NCI-H69 (cell line): ENCODE measurements at regions not wholly inside any gene's neighbourhood (a gene's known extent, or its start where the extent isn't known, plus 50 kb on each side); places are given as distances from the start of the nearest gene placed in this dataset.
A peak's percentile ranks its signal among the peaks of the same experiment; 100 is the strongest.

Experiments
- DNase-seq: peaks from one replicate; lab custom pipeline; 2025; lab: John Stamatoyannopoulos, UW

GRCh38 chr16:82567175-82567574 lies 59.6 kb upstream of the CDH13 start:
- DNase-seq = no peak

GRCh38 chr16:82563401-82563800 lies 63.4 kb upstream of the CDH13 start:
- DNase-seq = no peak

GRCh38 chr16:82562183-82562683 lies 64.5 kb upstream of the CDH13 start:
- no peak for DNase-seq

GRCh38 chr16:82560805-82561325 lies 65.9 kb upstream of the CDH13 start:
- no peak for DNase-seq

DNA sequence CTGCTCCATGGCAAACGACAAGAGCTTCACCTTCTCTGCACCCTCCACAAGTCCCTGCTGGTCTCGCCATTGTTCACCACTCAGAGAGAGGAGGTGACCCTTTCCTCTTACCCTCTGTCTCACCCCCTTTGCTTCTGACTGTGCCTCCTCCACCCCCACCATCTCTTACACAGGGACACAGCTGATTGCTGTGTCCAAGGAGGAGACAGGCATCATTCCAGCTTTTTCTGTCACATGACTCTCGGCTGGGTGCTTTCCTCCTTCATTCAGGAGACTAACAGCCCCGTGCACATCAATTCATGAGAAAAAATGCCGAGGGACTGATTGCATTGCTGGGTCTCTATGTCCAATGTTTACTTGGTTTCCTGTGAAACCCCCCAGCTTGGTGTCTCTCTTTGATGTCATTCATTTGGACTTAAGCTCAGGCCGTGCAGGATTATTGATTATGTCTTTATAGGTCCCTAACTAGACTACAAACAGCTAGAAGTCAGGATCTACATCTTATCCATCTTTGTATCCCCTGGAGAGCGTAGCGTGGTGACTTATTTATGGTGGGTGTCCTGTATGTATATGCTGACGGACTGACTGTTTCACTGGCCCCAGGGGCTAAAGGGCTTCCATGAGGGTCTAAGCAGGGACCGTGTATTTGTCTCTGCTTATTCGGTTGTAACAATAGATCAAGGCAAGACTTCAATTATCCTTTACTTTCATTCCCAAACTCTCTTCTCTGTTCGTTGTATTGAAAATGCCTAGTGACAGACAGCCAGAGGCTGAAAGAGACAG lies 82.2 kb upstream of the CDH13 start:
- DNase-seq = no peak

- no peak for DNase-seq
Measured at GRCh38 chr16:82542714-82543113, 84.1 kb upstream of the CDH13 start.

DNA sequence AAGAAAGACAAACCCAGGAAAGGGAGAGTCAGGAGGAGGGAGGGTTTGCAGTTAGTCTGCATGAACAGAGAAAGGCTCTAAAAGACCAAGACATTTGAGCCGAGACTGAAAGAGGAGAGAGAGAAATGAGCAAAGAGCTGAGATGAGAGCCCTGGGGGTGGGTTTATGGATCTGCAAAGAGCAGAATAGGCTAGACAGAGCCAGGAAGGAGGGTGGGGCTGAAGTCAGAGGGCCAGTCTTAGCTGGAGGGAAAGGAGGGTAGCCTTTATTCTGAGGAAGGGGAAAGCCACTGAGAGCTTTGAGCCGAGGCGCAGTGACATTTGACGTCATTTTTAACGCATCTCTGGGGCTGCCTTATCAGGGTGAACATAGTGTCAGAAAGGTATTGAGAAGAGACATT lies 85.7 kb upstream of the CDH13 start:
- peak; percentile 40 for DNase-seq

DNA sequence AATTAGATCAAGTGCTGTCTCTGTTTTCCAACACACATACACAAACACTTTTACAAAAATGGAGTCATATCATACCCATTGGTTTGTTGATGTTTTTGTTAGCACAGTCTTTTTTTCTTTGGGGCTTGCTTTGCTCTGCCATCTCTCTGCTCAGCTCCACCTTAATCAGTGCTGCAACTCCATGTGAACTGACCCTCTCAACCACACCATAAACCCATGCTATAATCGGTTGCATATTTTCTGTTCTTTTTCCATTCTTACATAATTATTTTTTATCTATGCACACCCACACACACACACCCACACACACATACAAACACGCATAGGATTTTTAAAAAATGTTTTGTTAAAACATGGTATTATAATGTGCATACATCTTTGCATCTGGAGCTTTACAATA lies 91.0 kb upstream of the CDH13 start:
- no peak for DNase-seq

- no peak for DNase-seq
Measured at GRCh38 chr16:82535262-82535661, 91.5 kb upstream of the CDH13 start.

DNA sequence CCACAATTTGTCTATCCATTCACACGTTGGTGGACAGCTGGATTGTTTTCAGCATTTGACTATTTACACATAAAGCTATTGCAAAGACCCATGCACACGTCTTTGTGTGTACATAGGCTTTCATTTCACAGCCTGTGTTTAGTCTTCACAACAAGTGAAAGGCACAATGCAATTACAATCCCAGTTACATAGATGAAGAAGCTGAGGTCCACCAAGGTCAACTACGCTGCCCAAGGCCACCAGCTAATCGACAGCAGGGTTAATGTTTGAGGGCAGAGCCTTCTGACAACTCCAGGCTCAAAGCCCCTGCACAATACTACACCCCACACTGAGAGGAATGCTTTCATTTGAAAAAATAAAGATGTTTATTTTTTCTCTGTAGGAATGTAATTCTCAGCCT lies 93.6 kb upstream of the CDH13 start:
- no peak for DNase-seq

DNA sequence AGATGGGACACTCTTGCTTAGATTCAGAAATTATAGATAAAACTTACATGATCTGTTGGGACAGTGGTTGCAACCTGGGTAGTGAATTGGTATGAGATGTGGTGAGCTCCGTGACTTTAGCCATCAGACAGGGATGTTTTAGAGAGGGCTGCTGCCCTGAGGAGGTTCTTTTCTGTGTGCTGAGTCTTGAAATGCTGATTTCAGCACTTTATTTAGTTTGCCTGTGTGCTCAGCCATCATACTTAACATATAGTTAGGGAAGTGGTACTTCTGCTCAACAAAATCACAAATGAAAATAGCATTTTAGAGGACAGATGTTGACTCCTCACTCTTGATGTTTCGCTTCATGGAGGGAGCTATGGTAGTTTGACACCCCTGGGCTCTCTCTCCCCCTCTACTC lies 95.9 kb upstream of the CDH13 start:
- no peak for DNase-seq

DNA sequence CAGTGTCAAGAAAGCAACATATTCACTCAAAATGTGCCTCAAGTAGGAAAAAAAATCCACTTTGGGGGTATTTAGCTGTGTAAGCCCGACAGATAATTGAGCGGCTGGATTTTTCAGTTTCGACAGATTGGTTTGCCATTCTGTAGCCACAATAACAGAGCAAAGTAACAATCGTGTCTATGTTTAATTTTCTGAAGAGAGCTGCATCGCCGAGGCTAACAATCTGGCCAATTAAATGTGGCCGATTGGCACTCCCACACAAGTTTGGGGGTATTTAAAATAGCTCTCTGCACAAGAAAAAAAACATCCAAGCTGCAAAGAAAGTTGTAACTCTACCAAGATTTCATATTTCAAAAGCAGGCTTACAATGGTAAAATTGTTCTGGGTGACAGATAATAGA lies 99.7 kb upstream of the CDH13 start:
- DNase-seq = no peak

DNA sequence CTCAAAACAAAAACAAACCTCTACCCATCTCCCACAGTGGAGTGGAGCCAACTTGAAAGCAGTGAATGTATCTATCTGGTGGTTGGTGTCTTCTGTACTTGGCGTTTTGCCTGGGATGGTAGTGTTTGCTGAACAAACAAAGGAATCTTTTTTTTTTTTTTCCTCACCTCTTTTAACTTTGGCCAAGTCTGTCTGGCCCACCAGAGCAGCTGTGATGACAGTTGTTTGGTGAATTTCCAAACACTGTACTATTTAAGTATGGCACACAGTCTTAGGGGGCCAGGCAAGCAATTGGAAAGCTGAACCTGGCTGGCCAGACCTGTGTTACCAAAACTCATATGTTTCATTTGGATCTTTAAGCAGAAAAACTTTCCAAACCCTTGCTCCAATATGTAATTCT lies 101.8 kb upstream of the CDH13 start:
- peak; percentile 58 for DNase-seq

- no peak for DNase-seq
Measured at GRCh38 chr16:82523815-82524214, 103.0 kb upstream of the CDH13 start.

DNA sequence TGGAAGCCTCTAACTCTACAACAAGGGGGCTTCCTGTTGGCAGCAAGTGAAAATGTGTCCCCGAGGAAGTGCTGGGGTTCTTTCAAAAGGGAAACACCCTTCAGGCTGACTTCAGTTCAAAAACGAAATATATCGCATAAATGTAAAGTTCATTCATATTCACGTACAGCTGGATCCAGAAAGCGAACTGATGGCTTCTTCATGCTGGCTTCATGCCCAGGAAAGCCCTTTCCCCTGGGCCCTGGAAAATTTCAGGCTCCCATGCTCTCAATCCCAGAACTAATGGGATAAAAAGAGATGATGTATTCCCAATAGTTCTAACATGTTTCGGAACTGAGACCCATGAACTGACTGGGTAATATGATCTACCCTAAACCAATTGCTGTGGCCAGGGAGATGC lies 104.7 kb upstream of the CDH13 start:
- DNase-seq = no peak

DNA sequence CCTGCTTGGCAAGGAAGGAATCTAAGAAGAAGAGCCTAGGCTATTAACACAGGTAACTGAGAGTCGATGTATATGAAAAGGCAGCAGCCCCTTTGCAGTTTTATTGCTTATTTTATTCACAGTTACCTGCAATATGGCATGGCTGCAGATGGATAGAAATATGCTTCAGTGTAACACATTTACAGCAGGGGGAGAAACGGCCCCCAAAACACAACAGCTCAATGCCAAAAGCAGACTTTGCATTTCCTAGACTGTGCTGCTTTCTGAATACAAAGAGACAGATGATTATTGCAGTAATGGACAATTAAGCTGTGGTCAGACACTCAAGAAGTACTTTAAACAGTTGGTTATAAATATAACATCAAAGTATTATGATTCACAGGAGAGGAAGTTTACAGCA lies 108.0 kb upstream of the CDH13 start:
- DNase-seq = no peak

GRCh38 chr16:82514262-82514661 lies 112.5 kb upstream of the CDH13 start:
- DNase-seq = no peak

GRCh38 chr16:82510789-82511305 lies 115.9 kb upstream of the CDH13 start:
- no peak for DNase-seq

DNA sequence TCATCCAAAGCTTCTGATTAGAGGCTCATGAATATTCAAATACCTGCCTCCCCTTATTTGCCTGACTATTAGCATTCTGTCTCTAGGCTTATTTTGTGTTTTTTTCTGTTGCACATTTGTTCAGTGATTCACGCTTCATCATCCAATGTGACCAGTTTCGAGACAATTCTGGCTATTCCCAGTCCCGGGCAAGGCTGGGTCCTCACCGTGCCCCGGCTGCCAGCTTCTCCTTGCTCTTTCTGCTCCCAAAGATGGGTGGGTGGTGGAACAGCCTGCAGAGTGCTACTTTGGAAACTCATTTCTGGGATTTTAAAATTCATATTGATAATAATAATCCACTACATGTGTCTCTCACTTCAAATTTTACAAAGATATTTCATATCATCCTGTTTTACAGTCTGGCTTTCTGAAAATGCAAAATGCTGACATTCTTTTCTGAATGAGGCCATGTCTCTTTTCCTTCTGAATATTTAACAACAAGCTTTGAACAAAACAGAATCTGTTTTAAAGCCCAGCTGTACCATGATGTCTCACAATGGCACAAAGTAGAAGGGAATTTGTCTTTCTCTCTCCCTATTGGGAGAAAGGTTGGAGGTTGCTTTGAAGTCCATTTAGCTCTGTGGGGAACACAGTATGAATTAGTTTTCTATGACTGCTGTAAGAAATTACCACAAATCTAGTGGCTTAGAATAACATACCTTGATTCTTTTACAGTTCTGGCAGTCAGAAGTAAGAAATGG lies 116.9 kb upstream of the CDH13 start:
- DNase-seq = no peak

DNA sequence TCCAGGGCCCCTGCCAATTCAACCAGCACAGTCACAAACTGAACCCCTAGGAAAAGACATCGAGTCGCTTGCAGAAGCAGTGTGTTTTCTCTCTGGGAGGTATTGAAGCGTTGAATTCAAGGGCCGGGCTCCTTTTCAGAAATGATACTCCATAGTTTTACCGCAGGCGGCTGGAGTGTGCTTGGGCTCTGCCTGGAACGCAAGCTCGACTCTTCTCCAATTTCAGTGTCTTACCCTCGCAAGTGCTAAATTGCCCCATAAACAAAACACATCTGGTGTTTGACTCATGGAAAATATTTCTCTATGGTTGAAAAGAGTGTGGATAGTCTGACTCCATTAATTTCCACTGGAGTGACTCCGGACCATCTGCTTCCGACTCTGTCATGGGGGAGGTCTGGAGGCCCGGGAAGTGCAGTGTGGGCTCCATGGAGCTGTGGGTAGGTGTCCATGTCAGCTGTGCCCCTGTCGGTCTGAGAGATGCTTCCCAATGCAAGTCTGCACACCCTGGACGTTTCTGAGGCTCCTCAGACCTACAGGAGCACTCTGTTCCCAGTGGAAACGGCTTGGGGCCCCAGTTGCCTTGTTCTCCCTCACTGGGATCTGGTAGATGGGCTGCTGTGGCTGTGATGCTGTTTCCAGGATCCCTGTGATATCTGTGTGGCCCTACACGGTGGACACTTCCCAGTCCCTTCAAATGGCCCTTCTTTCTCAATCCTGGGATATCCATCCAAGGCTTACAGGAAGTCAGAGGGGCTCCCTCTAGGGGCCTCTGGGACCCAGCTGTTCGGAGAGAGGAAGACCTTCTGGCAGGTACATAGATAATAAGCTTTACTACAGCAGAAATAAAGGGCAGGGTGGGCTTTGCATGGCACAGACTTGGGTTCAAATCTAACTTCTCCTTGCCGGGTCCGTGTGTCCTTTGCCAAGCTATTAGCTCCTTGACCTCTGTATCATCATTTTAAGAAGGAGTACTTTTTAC lies 119.8 kb upstream of the CDH13 start:
- DNase-seq = no peak

GRCh38 chr16:82504836-82505235 lies 121.9 kb upstream of the CDH13 start:
- no peak for DNase-seq

GRCh38 chr16:82499302-82499701 lies 127.5 kb upstream of the CDH13 start:
- DNase-seq = no peak
